VCaP (cell line): ENCODE measurements at regions not wholly inside any gene's neighbourhood (a gene's known extent, or its start where the extent isn't known, plus 50 kb on each side); places are given as distances from the start of the nearest gene placed in this dataset.

Experiments used
- H3K27ac ChIP-seq: fragments of 450-650 bp; 2 replicates; pipeline ENCODE4 v1.5.1; 2017
- CTCF ChIP-seq: fragments of 450-650 bp; conservative IDR thresholded peaks from 2 replicates; pipeline ENCODE4 v1.5.1; 2017; ENCODE audit warnings: mild to moderate bottlenecking, moderate library complexity

DNA sequence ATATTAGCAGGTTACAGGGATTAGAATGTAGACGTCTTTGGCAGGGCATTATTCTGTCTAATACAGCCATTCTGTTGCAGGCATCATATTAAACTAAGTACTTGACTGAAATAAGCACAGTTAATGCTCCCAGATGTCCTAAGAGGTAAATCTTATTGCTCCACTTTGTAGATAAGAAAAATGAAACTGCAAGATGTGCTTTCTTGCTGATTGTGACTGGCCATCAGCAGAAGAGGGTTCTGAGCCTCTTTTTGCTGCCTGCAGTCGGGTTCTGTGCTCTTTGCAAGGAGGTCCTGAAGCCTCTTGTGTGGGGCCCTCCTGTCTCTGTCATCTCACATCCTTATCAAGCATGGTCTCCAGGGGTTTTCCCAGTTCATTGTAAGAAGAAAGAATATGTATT, 167.1 kb downstream of the KCNJ2 start:
- TF ChIP-seq CTCF: no peak
- no peak overlapping the region for H3K27ac ChIP-seq

DNA sequence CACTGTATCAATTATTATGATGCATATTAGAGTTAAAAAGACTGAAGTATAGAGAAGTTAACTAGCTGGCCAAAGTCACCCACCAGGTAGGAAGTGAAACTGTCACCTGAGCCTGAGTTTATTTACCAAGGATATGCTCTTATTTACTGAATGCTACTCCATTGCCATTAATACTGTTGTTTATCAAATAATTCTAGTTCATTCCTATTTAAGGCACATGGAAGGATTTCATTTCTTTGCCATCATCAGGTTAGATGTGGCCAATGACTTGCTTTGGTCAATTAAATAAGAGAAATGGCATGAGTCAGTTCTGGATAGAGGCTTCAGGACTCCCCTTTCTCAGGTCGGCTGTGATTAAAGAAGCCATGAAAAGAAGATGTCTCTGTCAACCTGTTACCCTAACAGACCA, 169.6 kb downstream of the KCNJ2 start:
- TF ChIP-seq CTCF: no peak
- no peak overlapping the region for H3K27ac ChIP-seq

GRCh38 chr17:70343114-70343513, 173.8 kb downstream of the KCNJ2 start:
- H3K27ac ChIP-seq: no peak overlapping the region
- TF ChIP-seq CTCF: no peak

DNA sequence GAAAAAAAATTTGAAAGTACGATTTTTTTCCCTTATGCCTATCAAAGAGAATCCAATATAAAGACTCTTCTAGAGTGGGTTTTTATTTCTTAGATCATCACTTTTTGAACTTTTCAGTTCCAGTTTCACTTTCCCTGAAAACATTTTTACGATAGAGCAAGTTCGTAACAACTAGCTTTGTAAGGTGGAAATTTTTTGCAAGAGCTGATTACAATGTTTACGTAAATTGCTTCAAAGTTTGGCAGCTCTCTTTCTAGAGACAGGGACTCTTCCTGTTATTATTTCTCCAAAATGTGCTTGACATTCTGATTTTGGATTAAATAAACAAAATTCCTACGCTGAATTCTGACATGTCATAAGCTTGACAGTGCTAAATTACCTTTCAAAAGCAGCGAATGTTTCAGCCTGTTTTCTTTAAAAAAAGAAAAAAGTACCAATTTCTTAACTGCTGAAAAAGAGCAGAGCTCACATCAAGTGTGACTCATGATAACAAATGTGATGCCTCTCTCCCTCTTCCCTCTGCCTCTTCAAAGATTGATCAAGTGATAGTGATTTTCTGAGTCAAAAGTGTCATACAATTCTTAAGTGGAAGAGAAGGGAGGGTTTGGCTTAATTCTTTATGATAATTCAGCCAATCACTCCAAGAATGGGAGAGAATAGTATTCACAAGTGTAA, 175.2 kb downstream of the KCNJ2 start:
- no peak for TF ChIP-seq CTCF
- no peak overlapping the region for H3K27ac ChIP-seq

DNA sequence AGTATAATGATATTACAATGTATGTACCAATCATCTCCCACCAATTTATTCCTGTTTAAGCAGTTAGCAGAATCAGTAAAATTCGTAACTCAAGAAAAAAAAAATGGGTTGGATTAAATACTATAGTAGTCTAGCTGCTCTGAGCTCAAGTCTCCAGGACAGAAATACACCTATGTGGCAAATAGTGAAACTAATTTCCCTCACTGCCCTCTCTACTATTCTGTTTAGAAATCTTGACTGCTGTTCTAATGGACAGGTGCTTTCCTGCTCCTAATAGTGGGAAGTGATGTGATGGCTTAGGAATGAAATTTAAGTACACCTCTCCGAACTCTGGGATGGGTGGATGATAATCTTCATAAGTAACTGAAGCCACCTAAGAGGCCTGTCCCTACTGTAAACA, 175.7 kb downstream of the KCNJ2 start:
- no peak for TF ChIP-seq CTCF
- H3K27ac ChIP-seq: no peak overlapping the region

DNA sequence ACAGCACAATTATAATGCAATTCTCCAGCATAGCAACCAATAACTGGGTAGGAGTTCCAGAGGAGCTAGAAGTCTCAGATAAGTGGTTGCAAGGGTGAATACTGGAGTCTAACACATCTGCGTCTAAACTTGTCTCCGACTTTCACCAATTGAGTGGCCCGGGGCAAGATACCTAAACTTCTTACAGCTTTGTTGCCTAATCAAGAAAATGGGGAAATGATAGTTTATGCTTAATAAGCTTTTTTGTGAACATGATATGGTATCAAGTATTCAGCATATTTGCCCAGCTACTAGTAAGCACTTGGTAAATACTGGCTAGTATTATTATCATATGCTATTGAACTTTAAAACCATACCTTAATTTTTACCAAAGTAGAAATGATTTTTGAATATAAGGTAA, 183.5 kb downstream of the KCNJ2 start:
- TF ChIP-seq CTCF: no peak
- no peak overlapping the region for H3K27ac ChIP-seq

- H3K27ac ChIP-seq: no peak overlapping the region
- no peak for TF ChIP-seq CTCF
These were observed 184.2 kb downstream of the KCNJ2 start for GRCh38 chr17:70353408-70354092.
